CD4-positive, alpha-beta T cell (primary cell): ENCODE measurements at regions not wholly inside any gene's neighbourhood (a gene's known extent, or its start where the extent isn't known, plus 50 kb on each side); places are given as distances from the start of the nearest gene placed in this dataset.

ENCODE experiments used
- ATAC-seq: fragments of 200-7000 bp; cut with Tn5 transposase; one replicate; pipeline ENCODE4 v1.10.0; 2022; ENCODE audit warnings: mild to moderate bottlenecking; ENCODE audit not compliant: poor library complexity
- CTCF ChIA-PET: fragments of 350-600 bp; sonication (Branson Sonifier 250); formaldehyde crosslinking; loops from one replicate; lab custom pipeline; 2021; ENCODE audit warnings: antibody characterized with exemption, inconsistent platforms; lab: Charles Lee
- POLR2A ChIA-PET: fragments of 350-600 bp; sonication (Branson Sonifier 250); formaldehyde crosslinking; loops from one replicate; lab custom pipeline; 2021; ENCODE audit warnings: antibody characterized with exemption, inconsistent platforms; lab: Charles Lee
- DNase-seq, 14 experiments: peaks; one replicate each; pipeline ENCODE4 v3.0.0-alpha.2; 2013 to 2020; ENCODE audit warnings: mixed read lengths in 2 of 14
- H3K27ac ChIP-seq, 2 donors: one replicate each; pipeline versions ENCODE4 v1.5.1 to v1.7.0; 2013; ENCODE audit warnings: low read length in 2 of 2, low read depth in 1 of 2, mild to moderate bottlenecking in 1 of 2
- H3K27me3 ChIP-seq, 2 experiments: 1 replicate in 1 of 2; 2 replicates in 1 of 2; pipeline versions ENCODE4 v1.6.1 to v1.7.0; 2013; ENCODE audit warnings: low read length in 2 of 2, control low read depth in 1 of 2, mild to moderate bottlenecking in 1 of 2, moderate library complexity in 1 of 2; ENCODE audit not compliant: insufficient read depth in 2 of 2, control insufficient read depth in 1 of 2
- H3K36me3 ChIP-seq: one replicate; pipeline ENCODE4 v1.6.1; 2013; ENCODE audit warnings: low read length, control low read depth; ENCODE audit not compliant: insufficient read depth
- H3K4me1 ChIP-seq: one replicate; pipeline ENCODE4 v1.6.1; 2013; ENCODE audit warnings: low read length, control low read depth; ENCODE audit not compliant: insufficient read depth
- H3K4me3 ChIP-seq: one replicate; pipeline ENCODE4 v1.5.1; 2013; ENCODE audit warnings: mild to moderate bottlenecking, low read length, moderate library complexity
- H3K9me3 ChIP-seq, 2 experiments: 1 replicate in 1 of 2; 2 replicates in 1 of 2; pipeline versions ENCODE4 v1.6.1 to v1.7.0; 2013; ENCODE audit warnings: low read length in 2 of 2, mild to moderate bottlenecking in 2 of 2, control low read depth in 1 of 2, moderate library complexity in 1 of 2; ENCODE audit not compliant: control insufficient read depth in 1 of 2, insufficient read depth in 1 of 2
- H3K27ac Mint-ChIP-seq: one replicate; pipeline ENCODE4 v1.8.0; 2020; ENCODE audit warnings: mixed read lengths
- H3K27me3 Mint-ChIP-seq: one replicate; pipeline ENCODE4 v1.8.0; 2021; ENCODE audit warnings: mixed read lengths
- H3K36me3 Mint-ChIP-seq: one replicate; pipeline ENCODE4 v1.8.0; 2021; ENCODE audit warnings: low read depth, mixed read lengths
- H3K4me1 Mint-ChIP-seq: one replicate; pipeline ENCODE4 v1.8.0; 2021; ENCODE audit warnings: low read depth, mixed read lengths
- H3K4me3 Mint-ChIP-seq: one replicate; pipeline ENCODE4 v1.8.0; 2020; ENCODE audit warnings: mild to moderate bottlenecking, mixed read lengths
- H3K9me3 Mint-ChIP-seq: one replicate; pipeline ENCODE4 v1.8.0; 2020; ENCODE audit warnings: mixed read lengths
- CTCF ChIP-seq: fragments of 200-600 bp; IDR thresholded peaks from one replicate; pipeline ENCODE4 v1.8.0; 2022; ENCODE audit warnings: antibody characterized with exemption, mild to moderate bottlenecking
- intact Hi-C, 2 experiments: fragments of 100-400 bp; cut with DNase I in 1 of 2; cut with micrococcal nuclease in 1 of 2; formaldehyde crosslinking; loops; one replicate each; pipeline versions ENCODE4 v1.15.1 to v1.9.0; 2023 to 2025; cut with DNase I, micrococcal nuclease

GRCh38 chr3:168269001-168269400 is 173.3 kb upstream of the GOLIM4 start:
- DNase-seq (no peak), ATAC-seq (no peak)
- no peaks in the 10 kb centered on the region for H3K4me1 ChIP-seq
- no peaks in the 10 kb centered on the region for H3K27me3 ChIP-seq
- Mint-ChIP-seq H3K4me3 (no peak overlapping the region), H3K27me3 (no peaks in the 10 kb centered on the region), H3K4me1 (no peaks in the 10 kb centered on the region), H3K36me3 (no peaks in the 10 kb centered on the region), H3K27ac (no peak overlapping the region), H3K9me3 (no peaks in the 10 kb centered on the region)
- H3K36me3 ChIP-seq = no peaks in the 10 kb centered on the region
- POLR2A ChIA-PET = no interaction called here
- CTCF ChIA-PET = interaction anchor here (0.9 kb wide), 1 partner anchor 10 kb away, joined by 3 read pairs; no protein-coding TSS in a partner anchor
- intact Hi-C loops = no loop called here
- H3K4me3 ChIP-seq = no peak overlapping the region
- no peak overlapping the region for H3K27ac ChIP-seq
- no peak for TF ChIP-seq CTCF
- peaks cover 0 to 3% of the 10 kb centered on the region in 2 experiments for H3K9me3 ChIP-seq

- no peaks in the 10 kb centered on the region for H3K36me3 Mint-ChIP-seq
- POLR2A ChIA-PET = no interaction called here
- ATAC-seq (no peak), DNase-seq (no peak)
- no peak overlapping the region for H3K27ac Mint-ChIP-seq
- H3K27me3 Mint-ChIP-seq = no peaks in the 10 kb centered on the region
- H3K9me3 Mint-ChIP-seq = no peaks in the 10 kb centered on the region
- H3K4me1 Mint-ChIP-seq = no peaks in the 10 kb centered on the region
- Histone ChIP-seq H3K27me3 (no peaks in the 10 kb centered on the region), H3K4me1 (no peaks in the 10 kb centered on the region), H3K36me3 (no peaks in the 10 kb centered on the region), H3K9me3 (peaks cover 0 to 3% of the 10 kb centered on the region in 2 experiments), H3K4me3 (no peak overlapping the region), H3K27ac (no peak overlapping the region)
- intact Hi-C loops = no loop called here
- TF ChIP-seq CTCF = no peak
- H3K4me3 Mint-ChIP-seq = no peak overlapping the region
- CTCF ChIA-PET = no interaction called here
Measured at GRCh38 chr3:168267179-168267578, 171.5 kb upstream of the GOLIM4 start.

- Mint-ChIP-seq H3K4me3 (no peak overlapping the region), H3K4me1 (no peaks in the 10 kb centered on the region), H3K36me3 (no peaks in the 10 kb centered on the region), H3K9me3 (no peaks in the 10 kb centered on the region), H3K27ac (no peak overlapping the region), H3K27me3 (no peaks in the 10 kb centered on the region)
- Histone ChIP-seq H3K27ac (no peak overlapping the region), H3K9me3 (peaks cover 0 to 3% of the 10 kb centered on the region in 2 experiments), H3K4me3 (no peak overlapping the region), H3K36me3 (no peaks in the 10 kb centered on the region), H3K27me3 (no peaks in the 10 kb centered on the region), H3K4me1 (no peaks in the 10 kb centered on the region)
- ChIA-PET POLR2A (no interaction called here), CTCF (no interaction called here)
- intact Hi-C loops = no loop called here
- no peak for TF ChIP-seq CTCF
- DNase-seq (no peak), ATAC-seq (no peak)
Measured at GRCh38 chr3:168266335-168266734, 170.6 kb upstream of the GOLIM4 start.
